A204.1 (cell line): ENCODE measurements at regions not wholly inside any gene's neighbourhood (a gene's known extent, or its start where the extent isn't known, plus 50 kb on each side); places are given as distances from the start of the nearest gene placed in this dataset.
"Not testable (repeated sequence)": the region's sequence is repeated elsewhere in the genome, so short reads cannot be mapped to it uniquely, and the experiment has no call there.

Experiments
- FAIRE-seq: peaks from 2 replicates; lab custom pipeline; 2012; peaks lifted over from hg19 to GRCh38; lab: Jason Lieb, UNC

DNA sequence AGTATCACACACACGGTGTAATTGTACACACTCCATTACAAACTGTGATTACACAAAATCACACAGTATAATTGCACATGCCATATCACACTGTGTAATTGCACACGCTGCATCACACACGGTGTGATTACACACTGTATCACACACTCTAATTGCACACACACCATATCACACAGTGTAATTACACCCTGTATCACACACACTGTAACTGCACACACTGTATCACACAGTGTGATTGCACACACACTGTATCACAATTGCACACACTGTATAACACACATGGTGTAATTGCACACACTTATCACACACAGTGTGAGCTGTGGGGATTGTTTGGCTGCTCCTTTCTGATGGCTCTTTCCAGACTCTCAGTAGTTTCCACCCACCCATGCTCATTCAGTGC lies 162.6 kb upstream of the SGCG start:
- no peak for FAIRE-seq

DNA sequence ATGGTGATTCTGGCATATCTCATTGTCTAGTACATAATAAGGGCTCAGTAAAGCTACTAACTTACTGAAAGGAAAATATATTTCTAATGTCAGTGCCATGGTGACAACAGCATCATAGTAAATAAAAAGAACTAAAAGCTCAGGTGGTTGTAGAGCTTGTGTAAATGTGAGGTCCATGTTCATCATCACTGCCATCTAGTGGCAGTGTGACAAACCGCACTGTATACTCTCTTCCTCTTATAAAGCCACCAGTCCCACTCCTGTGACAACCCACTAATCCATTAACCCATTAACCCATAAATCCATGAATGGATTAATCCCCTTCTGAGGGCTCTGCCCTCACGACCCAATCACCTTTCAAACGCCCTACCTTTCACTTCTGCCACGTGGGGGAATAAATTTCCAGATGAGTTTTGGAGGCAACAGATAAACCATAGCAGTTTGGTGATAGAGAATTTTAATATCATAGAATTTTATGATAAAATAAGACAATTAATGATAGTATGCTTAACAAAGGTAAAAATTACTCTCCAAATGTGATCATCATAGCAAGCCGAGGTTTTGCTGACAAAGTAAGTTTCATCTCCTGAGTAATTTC lies 160.4 kb upstream of the SGCG start:
- FAIRE-seq, result peak; percentile 74

DNA sequence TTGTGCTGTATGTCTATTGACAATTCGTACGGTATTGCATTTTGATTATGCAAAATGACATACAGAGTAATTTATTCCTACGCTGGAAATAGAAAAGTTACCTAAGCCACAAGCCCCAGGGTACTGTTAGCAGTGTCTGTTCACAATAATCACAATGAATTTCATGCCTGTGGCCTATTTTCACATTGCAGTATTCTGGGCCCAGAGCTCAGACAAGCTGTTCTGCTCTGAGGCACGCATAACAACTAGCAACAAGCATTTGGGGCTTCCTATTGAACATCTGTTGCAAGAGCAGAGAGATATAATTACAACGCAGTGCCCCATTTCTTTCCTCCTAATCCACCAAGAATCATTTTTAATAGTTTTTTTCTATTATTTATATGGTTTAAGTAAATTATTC lies 158.9 kb upstream of the SGCG start:
- FAIRE-seq, result no peak

DNA sequence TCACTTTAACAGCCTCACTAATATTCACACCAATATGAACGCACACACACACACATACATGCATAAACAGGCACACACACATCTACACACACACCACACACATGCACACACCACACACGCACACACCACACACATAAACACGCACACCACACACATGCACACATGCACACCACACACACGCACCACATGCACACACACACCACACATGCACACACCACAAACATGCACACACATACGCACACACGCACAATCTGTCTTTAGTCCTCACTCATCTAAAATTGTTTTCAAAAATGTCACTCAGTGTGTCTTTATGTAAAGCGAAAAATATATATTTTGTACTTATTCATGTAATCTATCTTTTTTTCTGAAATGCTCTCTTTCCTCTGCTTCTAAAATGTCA lies 158.1 kb upstream of the SGCG start:
- FAIRE-seq, result no peak

DNA sequence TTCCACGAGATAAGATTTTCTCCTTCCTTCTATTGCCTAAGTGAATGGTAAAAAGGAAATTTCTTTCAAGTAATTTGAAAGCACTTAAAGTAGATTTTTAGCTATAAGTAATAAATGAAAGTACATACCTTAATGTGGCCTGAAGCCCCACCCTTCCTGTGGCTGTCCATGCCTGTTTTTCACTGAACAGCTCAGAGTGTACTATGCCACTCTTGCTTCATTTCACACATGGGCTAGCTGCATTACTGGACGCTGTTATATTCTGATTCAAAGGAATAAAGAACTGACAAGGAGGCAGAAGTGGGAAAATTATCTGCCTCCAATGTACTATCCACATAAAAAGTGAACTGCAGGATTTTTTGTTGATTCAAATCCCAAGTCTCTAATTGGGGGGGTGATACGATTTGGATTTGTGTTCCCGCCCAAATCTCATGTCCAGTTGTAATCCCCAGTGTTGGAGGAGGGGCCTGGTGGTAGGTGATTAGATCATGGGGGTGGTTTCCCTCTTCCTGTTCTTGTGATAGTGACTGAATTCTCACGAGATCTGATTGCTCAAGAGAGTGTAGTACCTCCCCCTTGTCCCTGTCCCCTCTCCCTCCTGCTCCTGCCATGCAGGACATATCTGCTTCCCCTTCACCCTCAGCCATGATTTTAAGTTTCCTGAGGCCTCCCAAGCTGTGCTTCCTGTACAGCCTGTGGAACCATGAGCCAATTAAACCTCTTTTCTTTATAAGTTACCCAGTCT lies 154.7 kb upstream of the SGCG start:
- FAIRE-seq, result no peak

DNA sequence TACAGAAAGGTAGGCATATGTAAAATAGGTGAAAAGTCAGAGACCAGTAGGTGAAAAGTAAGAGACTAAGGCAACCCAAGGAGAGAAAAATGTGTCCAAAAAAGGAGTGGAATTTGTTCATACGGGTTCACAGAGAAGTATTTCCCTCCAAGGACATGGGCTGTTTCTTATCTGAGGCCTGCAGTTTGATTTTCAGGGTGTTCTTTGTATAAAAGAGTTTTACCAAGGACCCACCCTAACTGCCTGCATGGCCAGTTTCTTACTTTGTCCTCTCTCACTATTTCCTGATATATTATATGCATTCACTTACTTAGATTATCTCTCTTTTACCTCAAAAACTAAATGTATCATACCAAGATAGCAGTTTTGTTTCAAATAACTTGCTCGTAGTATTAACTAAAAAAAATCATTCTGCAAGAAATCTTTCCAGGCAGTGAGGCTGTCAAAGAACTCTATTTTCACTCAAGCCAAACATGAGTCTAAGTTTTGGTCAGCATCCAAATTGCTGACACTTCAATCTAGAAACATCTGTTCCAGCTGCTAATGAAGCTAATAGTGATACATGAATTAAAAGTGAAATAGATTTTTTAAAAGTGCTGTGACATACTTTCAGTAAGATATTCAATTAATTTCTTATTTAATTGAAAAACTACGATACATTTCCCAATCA lies 141.4 kb upstream of the SGCG start:
- FAIRE-seq, result no peak

DNA sequence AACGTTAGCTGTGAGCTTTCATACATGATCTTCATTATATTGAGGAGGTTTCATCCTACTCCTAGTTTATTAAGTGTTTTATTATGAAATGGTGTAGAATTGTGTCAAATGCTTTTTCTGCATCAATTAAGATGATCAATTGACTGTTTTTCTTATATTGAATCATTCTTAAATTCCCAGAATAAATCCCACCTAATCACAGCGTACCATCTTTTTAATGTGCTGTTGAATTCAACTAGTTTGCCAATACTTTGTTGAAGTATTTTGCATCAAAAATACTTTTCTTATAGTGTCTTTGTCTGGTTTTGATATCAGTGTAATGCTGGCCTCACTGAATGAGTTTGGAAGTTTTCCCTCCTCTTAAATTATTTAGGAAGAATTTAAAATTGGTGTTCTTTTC lies 138.6 kb upstream of the SGCG start:
- no peak for FAIRE-seq

DNA sequence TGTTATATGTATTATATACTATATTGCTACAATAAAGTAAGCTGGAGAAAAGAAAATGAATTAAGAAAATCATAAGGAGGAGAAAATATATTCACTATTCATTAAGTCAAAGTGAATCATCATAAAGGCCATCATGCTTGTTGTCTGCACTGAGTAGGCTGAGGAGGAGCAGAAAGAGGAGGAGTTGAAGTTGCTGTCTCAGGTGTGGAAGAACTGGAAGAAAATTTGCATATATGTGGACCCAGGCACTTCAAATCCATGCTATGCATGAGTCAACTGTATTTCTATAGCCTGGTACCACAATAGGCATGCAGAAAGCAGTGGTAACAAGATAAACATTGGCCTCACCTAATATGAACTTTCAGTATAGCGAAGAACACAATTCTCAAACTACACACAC lies 135.9 kb upstream of the SGCG start:
- FAIRE-seq, result no peak

DNA sequence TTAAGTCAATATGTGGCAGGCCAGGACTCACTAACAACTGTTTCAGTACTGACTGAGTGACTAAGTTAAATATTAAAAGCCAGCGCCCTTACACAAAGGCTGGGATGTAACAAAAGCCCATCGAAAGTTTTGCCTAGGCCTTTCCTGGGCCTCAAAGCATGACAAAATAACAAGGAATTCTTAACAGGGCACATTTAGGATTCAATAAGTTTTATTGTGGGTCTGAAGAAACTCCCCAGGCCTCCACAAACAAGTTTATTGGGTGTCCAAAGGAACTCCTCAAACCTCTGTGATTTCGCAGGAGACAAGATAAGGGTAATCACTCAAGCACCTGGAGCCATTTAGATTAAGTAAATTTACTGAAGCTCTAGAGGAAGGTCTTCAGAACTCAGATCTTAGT lies 130.7 kb upstream of the SGCG start:
- FAIRE-seq, result no peak

DNA sequence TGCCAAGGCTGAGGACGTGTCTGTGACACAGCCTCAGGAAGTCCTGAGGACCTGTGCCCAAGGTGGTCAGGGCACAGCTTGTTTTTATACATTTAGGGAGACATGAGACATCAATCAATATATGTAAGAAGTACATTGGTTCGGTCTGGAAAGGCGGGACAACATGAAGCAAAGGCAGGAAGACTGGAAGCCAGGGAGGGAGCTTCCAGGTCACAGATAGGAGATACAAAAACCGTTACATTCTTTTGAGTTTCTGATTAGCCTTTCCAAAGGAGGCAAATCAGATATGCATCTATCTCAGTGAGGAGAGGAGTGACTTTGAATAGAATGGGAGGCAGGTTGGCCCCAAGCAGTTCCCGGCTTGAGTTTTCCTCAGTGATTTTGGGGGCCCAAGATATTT lies 127.1 kb upstream of the SGCG start:
- not testable (repeated sequence) for FAIRE-seq

DNA sequence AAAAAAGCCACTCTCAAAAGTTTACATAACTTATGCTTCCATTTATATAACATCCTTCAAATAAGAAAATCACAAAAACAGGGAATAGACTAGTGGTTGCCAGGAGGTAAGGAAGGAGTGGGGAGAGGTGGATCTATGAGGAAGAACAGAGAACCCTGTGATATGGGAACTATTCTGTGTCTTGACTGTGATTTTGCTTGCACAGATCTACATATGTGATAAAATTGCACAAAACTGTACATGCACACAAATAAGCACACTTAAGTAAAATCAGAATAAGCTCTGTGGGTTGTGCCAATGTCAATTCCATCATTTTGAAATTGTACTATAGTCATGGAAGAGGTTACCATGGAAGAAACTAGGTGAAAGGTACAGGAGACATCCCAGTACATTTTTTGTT lies 121.6 kb upstream of the SGCG start:
- FAIRE-seq, result no peak

DNA sequence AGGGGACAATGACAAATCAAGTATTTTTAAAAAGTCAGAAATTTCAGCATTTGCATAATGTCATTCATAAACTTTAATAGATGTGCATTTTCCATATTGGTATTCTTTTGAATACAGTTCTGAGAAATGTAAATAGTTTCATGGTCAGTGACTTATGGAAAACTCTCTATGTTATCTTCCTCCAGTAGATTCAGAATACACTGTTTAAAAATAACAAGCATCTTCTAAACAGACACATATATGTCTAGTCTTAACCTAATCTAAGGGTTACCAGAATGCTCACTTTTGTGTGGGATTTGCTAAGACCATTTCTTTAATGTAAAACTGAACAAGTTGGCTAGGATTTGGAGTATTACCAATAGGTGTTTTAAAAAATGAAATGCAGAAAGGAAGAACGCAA lies 119.8 kb upstream of the SGCG start:
- no peak for FAIRE-seq

DNA sequence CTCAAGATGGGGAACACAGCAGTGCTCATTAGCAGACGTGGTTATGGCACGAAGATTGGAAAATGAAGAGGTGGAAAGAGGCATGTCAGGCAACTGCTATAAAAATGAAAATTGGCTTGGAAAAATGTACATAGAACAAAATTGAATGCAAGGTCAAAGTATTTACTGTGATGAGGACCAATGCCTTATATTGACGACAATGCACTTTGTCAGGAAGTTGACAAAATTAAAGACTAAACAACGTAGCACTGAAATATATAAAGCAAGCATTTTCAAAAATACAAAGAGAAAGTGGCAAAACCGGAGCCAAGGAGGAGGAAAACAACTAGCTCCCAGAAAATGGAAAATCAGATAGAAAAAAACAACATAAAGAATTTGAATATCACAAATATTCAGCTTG lies 113.7 kb upstream of the SGCG start:
- FAIRE-seq, result no peak

DNA sequence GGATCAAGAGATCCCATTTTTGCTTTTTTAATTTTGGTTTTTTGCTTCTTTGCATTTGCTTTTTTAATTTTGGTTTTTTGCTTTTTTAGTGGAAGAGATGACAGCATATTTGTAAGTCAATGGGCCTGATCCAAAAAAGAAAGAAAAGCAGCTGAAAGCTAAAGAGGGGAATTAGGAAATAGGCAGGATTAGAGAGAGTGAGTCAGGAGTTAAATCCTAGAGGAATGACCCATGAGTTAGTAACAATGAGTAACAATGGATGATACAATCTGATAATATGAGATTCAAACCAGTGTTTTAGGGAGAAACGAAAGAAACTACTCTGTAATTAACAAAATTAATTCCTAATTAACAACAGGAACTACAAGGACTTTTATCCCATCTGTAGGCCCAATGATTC lies 111.2 kb upstream of the SGCG start:
- FAIRE-seq, result no peak

DNA sequence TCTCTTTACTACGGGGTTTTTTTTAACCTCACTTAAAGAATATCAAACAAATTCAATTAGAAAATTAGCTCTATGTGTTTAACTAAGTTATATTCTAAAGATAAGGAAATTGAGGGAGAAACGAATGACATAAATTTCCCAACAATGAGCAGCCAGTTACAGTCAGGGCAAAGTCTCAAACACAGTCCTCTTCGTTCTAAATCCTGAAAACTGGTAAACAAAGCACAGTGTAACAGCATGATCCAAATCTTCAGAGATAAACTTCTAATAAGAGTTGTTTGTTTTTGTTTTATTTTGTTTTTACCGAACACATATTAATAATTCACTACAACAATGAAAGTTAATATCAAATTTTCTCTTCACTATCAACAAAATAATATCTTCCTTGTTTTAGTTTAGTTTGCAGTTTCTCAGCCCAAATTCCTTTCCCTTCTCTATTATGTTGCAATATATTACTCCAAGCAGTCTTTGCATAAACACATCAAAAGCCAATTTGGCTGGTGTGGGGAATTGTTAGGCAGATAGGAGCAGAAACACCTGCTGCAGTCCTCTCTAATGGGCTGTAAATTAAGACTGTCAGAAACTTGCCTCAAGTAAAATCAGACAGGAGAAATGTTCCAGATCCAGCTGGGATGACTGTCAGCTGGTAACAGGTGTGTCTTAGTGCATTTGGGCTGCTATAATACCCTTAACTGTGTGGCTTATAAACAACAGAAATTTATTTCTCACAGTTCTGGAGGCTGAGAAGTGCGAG lies 106.5 kb upstream of the SGCG start:
- FAIRE-seq, result no peak

DNA sequence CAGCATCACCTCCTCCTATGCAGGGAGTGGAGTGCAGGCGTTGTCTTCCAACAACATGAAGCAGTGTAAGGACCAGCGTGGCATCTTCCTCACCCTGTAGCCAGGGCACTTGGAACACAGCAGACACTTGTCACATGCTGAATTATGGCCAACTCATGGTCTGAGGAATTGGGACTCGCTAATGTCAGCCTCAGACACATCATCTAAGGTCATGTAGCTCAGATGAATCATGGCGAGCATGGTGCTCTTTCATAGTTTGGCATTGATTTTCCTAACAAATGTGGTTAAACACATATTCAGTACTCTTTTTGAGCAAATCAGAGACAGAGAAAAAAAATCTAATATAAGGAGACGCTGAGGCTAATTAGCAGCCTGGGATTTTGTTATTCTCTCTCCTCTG lies 99.6 kb upstream of the SGCG start:
- FAIRE-seq, result no peak

DNA sequence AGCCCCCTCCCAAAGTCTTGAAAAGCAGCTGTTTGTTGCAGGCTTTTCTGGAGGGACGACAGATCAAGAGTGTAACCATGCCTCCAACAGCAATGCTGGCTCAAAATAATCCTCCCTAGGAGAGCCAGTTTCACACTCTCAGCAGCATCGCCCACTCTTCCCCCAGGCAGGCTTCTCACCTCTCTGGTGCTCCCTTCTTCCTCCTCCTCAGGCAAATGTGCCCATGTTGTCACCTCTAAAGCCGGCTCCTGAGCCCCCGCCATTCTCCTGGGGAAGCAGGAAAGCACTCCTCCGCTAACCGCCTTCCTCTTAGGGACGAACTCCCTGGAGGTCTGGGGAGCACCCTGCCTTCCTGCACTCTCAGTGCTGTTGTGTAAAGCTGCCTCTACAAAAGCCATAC lies 98.9 kb upstream of the SGCG start:
- no peak for FAIRE-seq

DNA sequence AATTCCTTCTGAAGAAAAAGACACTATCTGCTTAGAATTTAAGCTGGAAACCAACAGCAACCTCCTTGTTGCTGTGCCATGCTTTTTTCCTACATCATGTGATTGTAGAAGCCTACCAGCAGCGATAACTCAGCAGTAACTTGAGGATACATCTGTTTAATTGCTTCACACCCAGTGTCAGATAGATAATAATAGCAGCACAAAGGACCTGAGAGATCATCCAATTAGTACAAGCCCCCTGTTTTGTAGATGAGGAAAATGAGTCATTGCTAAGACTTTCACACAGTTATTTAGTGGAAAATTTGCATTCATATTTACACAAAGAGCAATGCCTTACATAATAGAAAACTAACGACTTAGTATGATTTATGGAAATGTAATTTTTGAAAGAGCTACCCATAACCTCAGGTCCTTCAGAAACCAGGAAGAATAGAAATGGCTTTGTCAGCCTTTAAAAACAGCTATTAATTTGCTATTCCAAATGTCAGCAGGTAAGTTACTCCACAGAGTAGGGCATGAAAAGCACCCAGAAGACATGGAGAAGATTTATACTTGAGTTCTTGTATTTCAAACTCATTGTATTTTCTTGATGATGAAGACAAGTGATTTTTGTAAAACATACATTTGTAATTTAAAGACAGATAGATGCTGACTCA lies 93.7 kb upstream of the SGCG start:
- FAIRE-seq, result no peak

DNA sequence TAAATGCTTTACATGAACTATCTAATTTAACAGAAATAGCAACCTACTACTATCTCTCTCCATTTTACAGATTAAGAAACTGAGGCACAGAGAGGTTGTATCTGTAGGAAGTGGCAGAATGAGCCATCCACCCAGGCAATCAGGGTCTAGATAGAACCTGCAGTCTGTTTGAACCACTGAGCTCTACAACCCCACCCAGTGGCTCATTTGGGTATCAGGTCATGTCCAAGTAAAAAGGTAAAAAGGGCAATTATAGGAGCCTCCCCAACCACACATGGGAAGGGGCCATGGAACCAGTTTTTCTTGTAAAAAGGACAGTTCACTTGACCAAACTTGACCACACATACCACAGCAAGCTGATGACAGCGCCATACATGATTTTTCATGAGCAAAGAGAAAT lies 92.9 kb upstream of the SGCG start:
- no peak for FAIRE-seq

DNA sequence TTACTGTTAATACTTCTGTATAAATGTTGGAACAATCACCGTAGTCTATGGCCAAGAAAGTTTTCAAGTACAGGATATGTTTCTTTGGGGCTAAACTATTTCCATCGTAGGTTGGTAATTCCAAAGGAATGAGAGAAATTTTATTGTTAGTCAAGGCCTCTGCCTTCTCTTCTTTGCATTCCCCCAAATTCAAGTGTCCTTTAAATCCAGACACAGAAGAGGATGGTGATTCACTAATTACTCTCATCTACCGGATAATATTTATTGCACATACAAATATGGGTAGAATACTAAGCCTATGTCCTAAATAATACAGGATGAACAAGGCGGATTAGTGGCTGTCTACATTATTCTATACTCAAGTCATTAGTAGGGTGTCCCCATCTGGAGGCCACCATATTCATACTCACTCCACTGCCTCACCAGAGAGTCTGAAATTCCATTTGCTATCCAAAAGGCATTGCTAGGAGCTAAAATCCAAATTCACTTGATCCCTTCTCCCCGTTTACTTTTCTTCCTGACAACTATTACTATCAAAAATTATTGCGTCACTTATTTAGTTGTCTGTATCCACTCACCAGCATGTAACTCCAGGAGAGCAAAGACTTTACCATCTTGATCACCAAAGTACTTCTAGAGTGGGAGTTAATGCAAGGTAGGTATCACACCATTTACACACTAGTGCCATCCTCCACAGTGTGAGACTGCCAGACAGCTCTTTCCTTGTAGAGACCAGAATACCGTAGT lies 82.4 kb upstream of the SGCG start:
- no peak for FAIRE-seq

DNA sequence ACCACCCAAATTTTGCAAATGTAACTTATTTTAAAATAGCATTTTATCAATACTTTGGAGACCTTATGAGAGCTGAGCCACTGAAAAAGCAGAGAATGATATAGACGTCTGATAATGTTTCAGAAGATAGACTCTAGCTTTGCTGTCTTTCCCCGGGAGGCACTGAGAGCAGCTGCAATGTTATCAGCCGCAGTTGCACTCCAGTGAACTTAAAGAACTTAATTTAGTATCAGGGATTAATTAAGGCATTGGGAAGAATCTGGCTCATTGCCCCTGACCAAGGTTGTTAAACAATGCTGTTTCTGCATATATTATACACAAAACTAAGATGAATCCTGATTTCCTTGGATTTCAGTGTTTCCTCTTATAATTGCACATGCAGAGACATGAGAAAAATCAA lies 75.7 kb upstream of the SGCG start:
- FAIRE-seq, result no peak

DNA sequence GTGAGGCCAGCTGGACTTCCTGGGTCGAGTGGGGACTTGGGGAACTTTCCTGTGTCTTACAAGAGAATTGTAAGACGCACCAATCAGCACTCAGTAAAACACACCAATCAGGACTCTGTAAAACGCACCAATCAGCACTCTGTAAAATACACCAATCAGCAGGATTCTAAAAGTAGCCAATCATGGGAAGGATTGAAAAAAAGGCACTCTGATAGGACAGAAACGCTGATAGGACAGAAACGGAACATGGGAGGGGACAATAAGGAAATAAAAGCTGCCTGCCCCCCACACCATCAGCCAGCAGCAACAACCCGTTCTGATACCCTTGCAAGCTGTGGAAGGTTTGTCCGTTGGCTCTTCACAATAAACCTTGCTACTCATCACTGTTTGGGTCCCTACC lies 73.1 kb upstream of the SGCG start:
- no peak for FAIRE-seq
